HG03196 (cell line): ENCODE measurements at regions not wholly inside any gene's neighbourhood (a gene's known extent, or its start where the extent isn't known, plus 50 kb on each side); places are given as distances from the start of the nearest gene placed in this dataset.
"Not testable (repeated sequence)": the region's sequence is repeated elsewhere in the genome, so short reads cannot be mapped to it uniquely, and the experiment has no call there.

Experiments used
- ATAC-seq: cut with Tn5 transposase; IDR thresholded peaks from one replicate; pipeline ENCODE4 v1.9.1; 2021; ENCODE audit not compliant: unreplicated experiment

GRCh38 chr21:27860314-27860955, 893.5 kb upstream of the ADAMTS5 start:
- not testable (repeated sequence) for ATAC-seq

GRCh38 chr21:27858053-27858825, 891.4 kb upstream of the ADAMTS5 start:
- not testable (repeated sequence) for ATAC-seq

- ATAC-seq, result not testable (repeated sequence)
Observed at GRCh38 chr21:27856988-27857387, 890.1 kb upstream of the ADAMTS5 start.

GRCh38 chr21:27841084-27841672, 874.3 kb upstream of the ADAMTS5 start:
- ATAC-seq, result no peak

GRCh38 chr21:27840262-27840661, 873.4 kb upstream of the ADAMTS5 start:
- ATAC-seq, result no peak

- no peak for ATAC-seq
Observed at GRCh38 chr21:27839512-27840115, 872.7 kb upstream of the ADAMTS5 start.

- ATAC-seq, result no peak
Observed at GRCh38 chr21:27838573-27838972, 871.7 kb upstream of the ADAMTS5 start.

GRCh38 chr21:27837936-27838335, 871.0 kb upstream of the ADAMTS5 start:
- no peak for ATAC-seq

GRCh38 chr21:27833298-27833697, 866.4 kb upstream of the ADAMTS5 start:
- no peak for ATAC-seq

GRCh38 chr21:27831816-27832569, 865.1 kb upstream of the ADAMTS5 start:
- no peak for ATAC-seq

GRCh38 chr21:27831177-27831576, 864.3 kb upstream of the ADAMTS5 start:
- no peak for ATAC-seq

- ATAC-seq, result no peak
Observed at GRCh38 chr21:27827972-27828371, 861.1 kb upstream of the ADAMTS5 start.

- no peak for ATAC-seq
Observed at GRCh38 chr21:27825035-27825434, 858.1 kb upstream of the ADAMTS5 start.

GRCh38 chr21:27823652-27824201, 856.8 kb upstream of the ADAMTS5 start:
- ATAC-seq, result no peak

- no peak for ATAC-seq
Observed at GRCh38 chr21:27820342-27820741, 853.5 kb upstream of the ADAMTS5 start.

GRCh38 chr21:27819299-27819698, 852.4 kb upstream of the ADAMTS5 start:
- no peak for ATAC-seq

- ATAC-seq, result no peak
Observed at GRCh38 chr21:27818847-27819246, 852.0 kb upstream of the ADAMTS5 start.

- no peak for ATAC-seq
Observed at GRCh38 chr21:27817902-27818623, 851.2 kb upstream of the ADAMTS5 start.

GRCh38 chr21:27817074-27817473, 850.2 kb upstream of the ADAMTS5 start:
- no peak for ATAC-seq

GRCh38 chr21:27816301-27816700, 849.4 kb upstream of the ADAMTS5 start:
- ATAC-seq, result no peak
